NCI-H187 treated with DMSO at 0.1 percent for 48 hours (cell line): ENCODE measurements at regions not wholly inside any gene's neighbourhood (a gene's known extent, or its start where the extent isn't known, plus 50 kb on each side); places are given as distances from the start of the nearest gene placed in this dataset.
"Not testable (repeated sequence)": the region's sequence is repeated elsewhere in the genome, so short reads cannot be mapped to it uniquely, and the experiment has no call there.

ENCODE experiments used
- DNase-seq: peaks from one replicate; lab custom pipeline; 2025; lab: John Stamatoyannopoulos, UW

- DNase-seq: not testable (repeated sequence)
Observed at GRCh38 chr5:154588833-154589425, 110.9 kb upstream of the HAND1 start.

- DNase-seq: no peak
Observed at GRCh38 chr5:154588091-154588774, 110.2 kb upstream of the HAND1 start.

GRCh38 chr5:154587123-154588026 lies 109.3 kb upstream of the HAND1 start:
- DNase-seq: no peak

- DNase-seq: no peak
Observed at GRCh38 chr5:154583671-154584177, 105.7 kb upstream of the HAND1 start.

GRCh38 chr5:154580422-154580821 lies 102.4 kb upstream of the HAND1 start:
- no peak for DNase-seq

GRCh38 chr5:154577416-154577815 lies 99.4 kb upstream of the HAND1 start:
- no peak for DNase-seq

- DNase-seq: no peak
Observed at GRCh38 chr5:154576429-154576806, 98.4 kb upstream of the HAND1 start.

- DNase-seq: no peak
Observed at GRCh38 chr5:154575546-154576428, 97.8 kb upstream of the HAND1 start.

- no peak for DNase-seq
Observed at GRCh38 chr5:154573011-154573410, 95.0 kb upstream of the HAND1 start.

- DNase-seq: no peak
Observed at GRCh38 chr5:154571325-154572035, 93.5 kb upstream of the HAND1 start.

- no peak for DNase-seq
Observed at GRCh38 chr5:154570572-154571324, 92.7 kb upstream of the HAND1 start.

GRCh38 chr5:154568589-154568988 lies 90.6 kb upstream of the HAND1 start:
- no peak for DNase-seq

- no peak for DNase-seq
Observed at GRCh38 chr5:154567155-154567554, 89.1 kb upstream of the HAND1 start.

GRCh38 chr5:154566146-154566680 lies 88.2 kb upstream of the HAND1 start:
- no peak for DNase-seq

- no peak for DNase-seq
Observed at GRCh38 chr5:154565123-154565522, 87.1 kb upstream of the HAND1 start.

- DNase-seq: no peak
Observed at GRCh38 chr5:154562244-154562880, 84.3 kb upstream of the HAND1 start.

- DNase-seq: no peak
Observed at GRCh38 chr5:154559398-154560276, 81.6 kb upstream of the HAND1 start.

GRCh38 chr5:154557548-154557947 lies 79.5 kb upstream of the HAND1 start:
- DNase-seq: no peak

GRCh38 chr5:154547551-154547950 lies 69.5 kb upstream of the HAND1 start:
- DNase-seq: no peak
